HG02938 (cell line): ENCODE measurements at regions not wholly inside any gene's neighbourhood (a gene's known extent, or its start where the extent isn't known, plus 50 kb on each side); places are given as distances from the start of the nearest gene placed in this dataset.
"Not testable (repeated sequence)": the region's sequence is repeated elsewhere in the genome, so short reads cannot be mapped to it uniquely, and the experiment has no call there.

Source experiments
- ATAC-seq: cut with Tn5 transposase; IDR thresholded peaks from one replicate; pipeline ENCODE4 v1.9.1; 2021; ENCODE audit warnings: mild to moderate bottlenecking, moderate library complexity; ENCODE audit not compliant: unreplicated experiment

GRCh38 chr3:178198329-178198728, 337.9 kb upstream of the KCNMB2 start:
- no peak for ATAC-seq

DNA sequence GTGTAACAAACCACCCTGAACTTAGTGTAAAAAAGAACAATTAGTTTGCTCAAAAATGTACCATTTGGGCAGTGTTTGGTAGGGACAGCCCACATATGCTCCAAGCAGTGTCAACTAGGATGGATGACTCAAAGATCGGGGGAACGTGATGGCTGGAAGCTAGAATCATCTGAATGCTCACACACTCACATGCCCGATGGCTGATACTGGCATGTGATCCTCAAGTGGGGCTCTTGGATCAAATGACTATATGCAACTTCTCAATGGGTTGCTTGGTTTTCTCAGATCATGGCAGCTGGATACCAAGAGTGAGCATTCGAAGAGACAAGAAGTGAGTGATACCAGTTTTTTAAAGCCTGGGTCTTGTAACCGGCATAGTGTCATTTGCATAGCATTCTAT, 335.9 kb upstream of the KCNMB2 start:
- no peak for ATAC-seq

- ATAC-seq: no peak
Measured at GRCh38 chr3:178201714-178202113, 334.5 kb upstream of the KCNMB2 start.

DNA sequence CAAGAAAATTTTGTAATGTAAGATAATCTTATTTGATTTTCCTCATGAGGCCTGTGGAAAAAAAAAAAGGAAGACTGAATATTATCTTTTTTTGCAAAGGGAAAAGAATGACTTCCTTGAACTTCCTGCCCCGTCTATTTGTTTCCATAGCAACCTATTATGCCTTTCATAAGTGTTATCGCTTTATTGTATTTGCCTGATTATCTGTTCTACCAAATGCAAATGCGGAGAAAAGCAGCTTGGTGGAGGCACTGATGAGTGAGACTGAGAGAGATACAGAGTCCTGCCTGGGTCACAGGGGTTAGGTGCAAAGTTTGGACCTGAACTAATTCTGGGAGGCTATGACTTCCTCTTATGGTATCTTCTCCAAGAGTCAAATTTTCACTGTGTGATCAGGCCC, 334.0 kb upstream of the KCNMB2 start:
- no peak for ATAC-seq

- no peak for ATAC-seq
Measured at GRCh38 chr3:178203165-178203564, 333.1 kb upstream of the KCNMB2 start.

GRCh38 chr3:178203650-178204049, 332.6 kb upstream of the KCNMB2 start:
- ATAC-seq: no peak

GRCh38 chr3:178205740-178206139, 330.5 kb upstream of the KCNMB2 start:
- no peak for ATAC-seq

GRCh38 chr3:178206521-178206920, 329.7 kb upstream of the KCNMB2 start:
- no peak for ATAC-seq

DNA sequence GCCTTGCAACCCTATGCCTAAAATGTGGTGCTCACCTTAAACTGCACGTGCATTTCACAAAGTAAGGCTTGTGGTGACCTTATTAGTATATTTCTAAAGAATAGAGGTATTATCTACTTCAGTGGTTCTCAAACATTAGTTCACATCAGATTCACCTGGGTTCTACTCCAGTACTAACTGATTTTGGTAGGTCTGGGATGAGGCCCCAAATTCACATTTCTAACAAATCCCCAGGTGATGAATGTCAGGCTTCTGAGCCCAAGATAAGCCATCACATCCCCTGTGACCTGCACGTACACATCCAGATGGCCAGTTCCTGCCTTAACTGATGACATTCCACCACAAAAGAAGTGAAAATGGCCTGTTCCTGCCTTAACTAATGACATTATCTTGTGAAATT, 329.1 kb upstream of the KCNMB2 start:
- not testable (repeated sequence) for ATAC-seq

DNA sequence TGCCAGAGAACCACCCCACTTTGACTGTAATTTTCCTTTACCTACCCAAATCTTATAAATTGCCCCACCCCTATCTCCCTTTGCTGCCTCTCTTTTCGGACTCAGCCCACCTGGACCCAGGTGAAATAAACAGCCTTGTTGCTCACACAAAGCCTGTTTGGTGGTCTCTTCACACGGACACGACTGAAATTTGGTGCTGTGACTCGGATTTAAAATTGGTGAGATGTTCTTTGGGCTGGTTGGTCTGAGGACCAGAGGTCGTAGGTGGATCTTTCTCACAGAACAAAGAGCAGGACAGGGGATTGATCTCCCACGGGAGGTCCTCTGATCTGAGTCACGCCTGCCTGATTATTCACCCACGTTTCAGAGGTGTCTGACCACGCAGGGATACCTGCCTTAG, 328.6 kb upstream of the KCNMB2 start:
- ATAC-seq: not testable (repeated sequence)

- ATAC-seq: not testable (repeated sequence)
Measured at GRCh38 chr3:178209116-178209515, 327.1 kb upstream of the KCNMB2 start.

- not testable (repeated sequence) for ATAC-seq
Measured at GRCh38 chr3:178209618-178210017, 326.6 kb upstream of the KCNMB2 start.

DNA sequence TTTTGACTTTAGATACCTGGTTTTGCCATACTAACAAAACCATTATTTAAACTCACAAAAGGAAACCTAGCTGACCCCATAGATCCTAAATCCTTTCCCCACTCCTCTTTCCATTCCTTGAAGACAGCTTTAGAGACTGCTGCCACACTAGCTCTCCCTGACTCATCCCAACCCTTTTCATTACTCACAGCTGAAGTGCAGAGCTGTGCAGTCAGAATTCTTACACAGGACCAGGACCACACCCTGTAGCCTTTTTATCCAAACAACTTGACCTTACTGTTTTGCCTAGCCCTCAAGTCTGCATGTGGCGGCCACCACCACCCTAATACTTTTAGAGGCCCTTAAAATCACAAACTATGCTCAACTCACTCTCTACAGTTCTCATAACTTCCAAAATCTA, 325.1 kb upstream of the KCNMB2 start:
- not testable (repeated sequence) for ATAC-seq

- no peak for ATAC-seq
Measured at GRCh38 chr3:178217479-178217878, 318.8 kb upstream of the KCNMB2 start.

GRCh38 chr3:178218231-178218630, 318.0 kb upstream of the KCNMB2 start:
- ATAC-seq: no peak

GRCh38 chr3:178219661-178220060, 316.6 kb upstream of the KCNMB2 start:
- not testable (repeated sequence) for ATAC-seq

DNA sequence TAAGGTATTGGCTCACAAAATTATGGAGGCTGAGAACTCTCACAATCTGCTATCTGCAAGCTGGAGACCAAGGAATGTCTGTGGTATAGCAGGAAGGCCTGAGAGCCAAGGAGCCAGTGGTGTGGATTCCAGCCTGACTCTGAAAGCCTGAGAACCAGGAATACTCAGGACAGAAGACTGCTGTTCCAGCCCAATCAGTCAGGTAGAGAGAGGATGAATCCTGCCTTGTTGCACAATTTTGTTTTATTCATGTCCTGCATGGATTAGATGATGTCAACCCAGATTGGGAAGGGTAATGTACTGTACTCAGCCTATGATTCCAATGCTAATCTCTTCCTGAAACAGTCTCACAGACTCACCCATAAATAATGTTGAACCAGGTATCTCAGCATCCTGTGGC, 312.4 kb upstream of the KCNMB2 start:
- ATAC-seq: no peak

GRCh38 chr3:178226094-178226493, 310.1 kb upstream of the KCNMB2 start:
- ATAC-seq: no peak

DNA sequence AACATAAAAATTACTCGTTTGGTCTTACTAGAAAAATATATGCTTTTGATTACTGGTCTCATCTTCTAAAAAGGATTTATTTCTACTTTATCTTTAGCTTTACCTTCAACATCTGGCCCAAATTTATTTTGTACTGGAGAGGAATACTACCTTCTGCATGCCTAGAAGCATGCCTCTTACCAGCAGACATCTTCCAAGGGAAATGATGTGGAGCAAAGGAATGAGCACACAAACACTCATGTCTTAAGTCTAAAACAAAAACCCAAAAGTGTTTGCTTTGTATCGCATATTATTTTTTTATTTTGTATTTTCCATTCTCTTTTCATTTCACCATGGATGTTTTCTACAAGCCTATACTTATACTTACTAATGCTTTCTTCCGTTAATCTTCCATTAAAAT, 304.6 kb upstream of the KCNMB2 start:
- ATAC-seq: no peak

GRCh38 chr3:178233371-178234071, 302.7 kb upstream of the KCNMB2 start:
- ATAC-seq: no peak

DNA sequence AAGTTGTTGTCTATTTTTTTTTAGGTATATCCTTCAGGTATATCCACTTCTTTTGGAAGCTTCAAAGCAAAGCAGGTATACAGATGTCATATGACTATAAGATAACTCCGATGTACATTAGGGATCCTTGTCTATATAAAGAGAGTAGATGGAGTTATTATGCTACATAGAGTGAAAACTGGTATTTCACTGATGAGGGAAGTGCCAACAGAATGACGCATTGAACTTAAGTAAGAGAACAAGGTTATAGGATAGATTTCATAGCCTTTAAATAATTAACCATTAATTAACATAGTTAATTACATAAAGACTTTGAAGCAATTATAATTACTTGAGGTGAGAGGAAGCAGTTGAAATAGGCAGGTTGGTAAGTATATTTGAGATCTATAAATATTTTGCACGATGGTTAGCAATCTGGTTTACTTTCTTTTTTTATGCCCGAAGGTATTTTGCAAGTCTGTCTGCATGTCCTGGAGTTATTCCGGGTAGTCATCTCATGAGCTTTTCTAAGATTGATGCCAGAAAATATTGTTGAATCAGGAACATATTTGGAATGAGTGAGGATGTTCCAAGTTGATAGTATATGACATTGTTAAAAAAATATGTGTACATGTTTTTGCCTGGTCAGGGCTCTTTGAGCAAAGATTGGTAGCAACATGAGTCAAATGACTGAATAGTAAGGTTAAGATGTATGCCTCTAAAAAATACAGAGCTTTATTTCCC, 299.5 kb upstream of the KCNMB2 start:
- no peak for ATAC-seq

GRCh38 chr3:178238179-178238578, 298.1 kb upstream of the KCNMB2 start:
- no peak for ATAC-seq
